HAP-1 (cell line): ENCODE measurements at regions not wholly inside any gene's neighbourhood (a gene's known extent, or its start where the extent isn't known, plus 50 kb on each side); places are given as distances from the start of the nearest gene placed in this dataset.

ENCODE experiments used
- DNase-seq, 2 experiments: peaks; one replicate each; pipeline ENCODE4 v3.0.0-alpha.2; 2016 to 2020; ENCODE audit warnings: low spot score in 2 of 2
- H3K27me3 ChIP-seq: fragments of 250-450 bp; sonication (Bioruptor Pico); 2 replicates; pipeline ENCODE4 v1.5.1; 2020; ENCODE audit warnings: low read depth, mild to moderate bottlenecking, moderate library complexity
- H3K36me3 ChIP-seq: fragments of 250-450 bp; sonication (Bioruptor Pico); replicated peaks from 2 replicates; pipeline ENCODE4 v1.5.1; 2020; ENCODE audit warnings: mild to moderate bottlenecking
- H3K4me1 ChIP-seq: fragments of 250-450 bp; sonication (Bioruptor Pico); 2 replicates; pipeline ENCODE4 v1.5.1; 2020; ENCODE audit warnings: mild to moderate bottlenecking
- H3K4me3 ChIP-seq: fragments of 250-450 bp; sonication (Bioruptor Pico); 2 replicates; pipeline ENCODE4 v1.5.1; 2020; ENCODE audit warnings: mild to moderate bottlenecking, moderate library complexity
- H3K9me3 ChIP-seq: fragments of 250-450 bp; sonication (Bioruptor Pico); 2 replicates; pipeline ENCODE4 v1.5.1; 2020; ENCODE audit warnings: mild to moderate bottlenecking, moderate library complexity
- in situ Hi-C: fragments of 300-500 bp; cut with MboI; formaldehyde crosslinking; loops from 3 replicates; pipeline ENCODE4 v1.14.3; 2020; ENCODE audit warnings: low sequenced_read_pairs, inconsistent platforms, mixed read lengths

- Histone ChIP-seq H3K36me3 (no peaks in the 10 kb centered on the region), H3K4me3 (no peak overlapping the region), H3K9me3 (no peaks in the 10 kb centered on the region), H3K27me3 (0 out of 2 replicates have a peak, but pooled peaks cover 3% of the 10 kb centered on the region), H3K4me1 (no peaks in the 10 kb centered on the region)
- in situ Hi-C loops = no loop called here
- no peak for DNase-seq
Observed at GRCh38 chr11:28628412-28628811, 520.2 kb downstream of the METTL15 start.

- H3K9me3 ChIP-seq = no peaks in the 10 kb centered on the region
- H3K27me3 ChIP-seq = 0 out of 2 replicates have a peak, but pooled peaks cover 3% of the 10 kb centered on the region
- in situ Hi-C loops = no loop called here
- DNase-seq = peak in 1 of 2 experiments; percentile 40
- no peak overlapping the region for H3K4me3 ChIP-seq
- no peaks in the 10 kb centered on the region for H3K36me3 ChIP-seq
- H3K4me1 ChIP-seq = no peaks in the 10 kb centered on the region
Observed at GRCh38 chr11:28627690-28628255, 519.6 kb downstream of the METTL15 start.

DNA sequence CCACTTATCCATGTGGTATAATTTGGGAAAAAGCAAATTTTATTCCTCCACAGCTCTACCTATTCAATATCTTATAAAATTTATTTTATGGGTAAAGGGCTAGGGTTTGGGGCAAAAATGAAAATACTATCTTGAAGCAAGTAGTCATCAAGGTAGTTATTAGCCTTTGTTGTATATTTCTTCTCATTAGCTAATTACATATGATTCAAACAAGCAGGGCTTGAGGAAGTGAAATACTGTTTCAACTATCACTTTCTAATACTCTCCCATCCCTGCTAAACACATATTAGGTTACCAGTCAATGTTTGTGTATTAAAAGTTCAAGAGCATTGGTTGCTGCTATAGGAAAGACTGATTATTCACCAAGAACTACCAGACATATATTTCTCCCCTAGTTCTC lies 517.3 kb downstream of the METTL15 start:
- no peak overlapping the region for H3K4me3 ChIP-seq
- no peaks in the 10 kb centered on the region for H3K4me1 ChIP-seq
- in situ Hi-C loops = no loop called here
- H3K9me3 ChIP-seq = no peaks in the 10 kb centered on the region
- no peaks in the 10 kb centered on the region for H3K36me3 ChIP-seq
- H3K27me3 ChIP-seq = peaks cover 4% of the 10 kb centered on the region; the same call in 1 of the 2 replicates
- DNase-seq = no peak

DNA sequence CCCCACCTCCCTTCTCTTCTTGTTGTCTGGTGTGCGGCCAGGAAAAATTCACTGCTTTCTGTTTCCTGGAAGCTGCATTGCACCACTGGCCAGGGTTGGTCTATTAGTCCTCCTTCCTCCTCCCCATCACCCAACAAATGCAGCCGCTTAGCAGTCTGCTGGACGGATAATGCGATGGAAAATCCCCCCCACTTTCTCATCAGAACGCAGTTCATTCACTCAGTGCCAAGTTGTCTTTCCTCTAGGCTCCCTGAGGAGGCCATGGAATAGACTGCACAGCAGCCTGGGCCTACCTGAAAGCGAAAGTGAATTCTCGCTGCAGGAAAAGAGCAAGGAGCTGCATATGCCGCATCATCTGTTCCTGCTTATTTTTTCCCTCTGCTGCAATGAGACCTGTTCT lies 513.6 kb downstream of the METTL15 start:
- H3K4me3 ChIP-seq = no peak overlapping the region
- DNase-seq = no peak
- in situ Hi-C loops = no loop called here

GRCh38 chr11:28619846-28620540 lies 511.8 kb downstream of the METTL15 start:
- H3K9me3 ChIP-seq = no peaks in the 10 kb centered on the region
- peaks cover 10% of the 10 kb centered on the region for H3K27me3 ChIP-seq
- H3K4me3 ChIP-seq = no peak overlapping the region
- in situ Hi-C loops = no loop called here
- no peaks in the 10 kb centered on the region for H3K36me3 ChIP-seq
- no peaks in the 10 kb centered on the region for H3K4me1 ChIP-seq
- DNase-seq = no peak

More for the DNA sequence above, 513.6 kb downstream of the METTL15 start:
- H3K9me3 ChIP-seq = no peaks in the 10 kb centered on the region
- H3K4me1 ChIP-seq = no peaks in the 10 kb centered on the region
- H3K27me3 ChIP-seq = peaks cover 13% of the 10 kb centered on the region
- no peaks in the 10 kb centered on the region for H3K36me3 ChIP-seq

GRCh38 chr11:28618416-28618815 lies 510.2 kb downstream of the METTL15 start:
- in situ Hi-C loops = no loop called here
- H3K4me1 ChIP-seq = no peaks in the 10 kb centered on the region
- H3K27me3 ChIP-seq = peaks cover 10% of the 10 kb centered on the region
- no peak for DNase-seq
- no peaks in the 10 kb centered on the region for H3K36me3 ChIP-seq
- H3K4me3 ChIP-seq = no peak overlapping the region
- no peaks in the 10 kb centered on the region for H3K9me3 ChIP-seq

DNA sequence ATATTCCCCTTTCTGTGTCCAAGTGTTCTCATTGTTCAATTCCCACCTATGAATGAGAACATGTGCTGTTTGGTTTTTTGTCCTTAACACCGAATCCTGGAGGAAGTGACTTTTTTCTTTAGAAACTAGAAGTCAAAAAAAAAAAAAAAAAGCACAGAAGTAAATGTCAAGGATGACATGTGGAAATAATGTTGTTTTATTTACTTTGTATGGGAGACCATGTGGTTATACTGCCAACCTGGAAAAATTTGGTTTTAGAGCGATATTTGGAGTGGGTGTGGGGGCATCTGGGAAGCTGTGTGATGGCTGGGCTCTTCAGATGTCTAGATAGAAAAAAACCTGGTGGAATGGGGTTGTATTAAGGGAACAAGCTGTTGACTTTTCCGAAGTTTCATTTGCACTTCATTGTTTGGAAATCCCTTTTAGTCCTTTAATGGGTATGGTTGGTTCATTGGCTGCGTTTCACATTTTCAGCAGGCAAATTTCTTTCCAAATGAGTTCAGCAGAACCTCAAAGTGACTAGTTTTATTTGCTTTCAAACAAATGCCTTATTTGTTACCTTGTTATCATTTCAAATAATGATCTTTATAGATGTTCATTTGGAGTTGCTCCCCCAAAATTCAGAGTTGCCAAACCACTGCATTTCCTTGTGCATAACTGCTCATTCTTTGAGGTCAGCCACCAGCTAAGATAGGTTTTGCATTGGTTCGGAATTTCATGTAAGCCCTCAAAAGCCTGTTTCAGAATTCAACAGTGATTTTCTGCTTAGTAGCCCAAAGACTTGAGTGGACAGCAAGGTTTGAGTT lies 508.2 kb downstream of the METTL15 start:
- no peaks in the 10 kb centered on the region for H3K9me3 ChIP-seq
- peaks cover 10% of the 10 kb centered on the region for H3K27me3 ChIP-seq
- in situ Hi-C loops = no loop called here
- H3K36me3 ChIP-seq = no peaks in the 10 kb centered on the region
- no peak for DNase-seq
- H3K4me3 ChIP-seq = no peak overlapping the region
- no peaks in the 10 kb centered on the region for H3K4me1 ChIP-seq

GRCh38 chr11:28615542-28615941 lies 507.4 kb downstream of the METTL15 start:
- Histone ChIP-seq H3K4me3 (no peak overlapping the region), H3K36me3 (no peaks in the 10 kb centered on the region), H3K9me3 (no peaks in the 10 kb centered on the region), H3K27me3 (peaks cover 8% of the 10 kb centered on the region), H3K4me1 (no peaks in the 10 kb centered on the region)
- peak; percentile 17 to 36 for DNase-seq
- in situ Hi-C loops = no loop called here

- Histone ChIP-seq H3K27me3 (peaks cover 7% of the 10 kb centered on the region; the same call in 1 of the 2 replicates), H3K4me3 (no peak overlapping the region), H3K9me3 (no peaks in the 10 kb centered on the region), H3K4me1 (no peaks in the 10 kb centered on the region), H3K36me3 (no peaks in the 10 kb centered on the region)
- in situ Hi-C loops = no loop called here
- peak in 1 of 2 experiments; percentile 6 for DNase-seq
Observed at GRCh38 chr11:28606930-28607329, 498.7 kb downstream of the METTL15 start.

DNA sequence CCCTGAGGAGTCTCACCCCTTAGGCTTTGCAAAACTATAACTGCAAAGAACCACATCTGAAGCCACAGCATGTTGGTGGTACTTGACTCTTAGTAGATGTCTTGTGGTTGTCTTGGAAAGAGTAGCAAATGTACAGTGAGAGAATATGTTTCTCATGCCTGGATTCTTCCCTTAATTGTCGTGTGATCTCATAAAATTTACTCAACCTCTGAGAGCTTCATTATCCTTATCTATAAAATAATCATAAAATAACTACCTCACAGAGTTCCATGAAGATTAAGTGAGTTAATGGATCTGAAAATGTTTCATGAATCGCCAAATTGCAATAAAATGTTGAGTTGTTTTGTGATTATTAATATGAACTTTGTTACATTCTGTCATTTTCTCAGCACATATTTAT lies 491.5 kb downstream of the METTL15 start:
- in situ Hi-C loops = no loop called here
- Histone ChIP-seq H3K36me3 (no peaks in the 10 kb centered on the region), H3K9me3 (no peaks in the 10 kb centered on the region), H3K4me3 (no peak overlapping the region), H3K27me3 (no peaks in the 10 kb centered on the region), H3K4me1 (no peaks in the 10 kb centered on the region)
- DNase-seq = no peak

- in situ Hi-C loops = no loop called here
- no peaks in the 10 kb centered on the region for H3K4me1 ChIP-seq
- DNase-seq = no peak
Observed at GRCh38 chr11:28598531-28598930, 490.3 kb downstream of the METTL15 start.

GRCh38 chr11:28596816-28597215 lies 488.6 kb downstream of the METTL15 start:
- DNase-seq = no peak
- H3K4me3 ChIP-seq = no peak overlapping the region
- H3K9me3 ChIP-seq = no peaks in the 10 kb centered on the region
- H3K4me1 ChIP-seq = no peaks in the 10 kb centered on the region
- in situ Hi-C loops = no loop called here
- H3K36me3 ChIP-seq = no peaks in the 10 kb centered on the region
- H3K27me3 ChIP-seq = no peaks in the 10 kb centered on the region

More at GRCh38 chr11:28598531-28598930, 490.3 kb downstream of the METTL15 start:
- H3K27me3 ChIP-seq = no peaks in the 10 kb centered on the region
- H3K9me3 ChIP-seq = no peaks in the 10 kb centered on the region
- no peaks in the 10 kb centered on the region for H3K36me3 ChIP-seq
- H3K4me3 ChIP-seq = no peak overlapping the region

- Histone ChIP-seq H3K27me3 (0 out of 2 replicates have a peak, but pooled peaks cover 3% of the 10 kb centered on the region), H3K4me1 (no peaks in the 10 kb centered on the region), H3K36me3 (no peaks in the 10 kb centered on the region), H3K4me3 (no peak overlapping the region), H3K9me3 (no peaks in the 10 kb centered on the region)
- in situ Hi-C loops = no loop called here
- no peak for DNase-seq
Observed at GRCh38 chr11:28592141-28592540, 484.0 kb downstream of the METTL15 start.

- no peak overlapping the region for H3K4me3 ChIP-seq
- DNase-seq = no peak
- H3K4me1 ChIP-seq = no peaks in the 10 kb centered on the region
- 0 out of 2 replicates have a peak, but pooled peaks cover 2% of the 10 kb centered on the region for H3K27me3 ChIP-seq
- H3K36me3 ChIP-seq = no peaks in the 10 kb centered on the region
- H3K9me3 ChIP-seq = no peaks in the 10 kb centered on the region
- in situ Hi-C loops = no loop called here
Observed at GRCh38 chr11:28584992-28585391, 476.8 kb downstream of the METTL15 start.
